Naive B cell (primary cell): ENCODE measurements at regions not wholly inside any gene's neighbourhood (a gene's known extent, or its start where the extent isn't known, plus 50 kb on each side); places are given as distances from the start of the nearest gene placed in this dataset.
A peak's percentile ranks its signal among the peaks of the same experiment; 100 is the strongest.

Experiments used
- ATAC-seq, 2 donors: fragments of 150-1000 bp; cut with Tn5 transposase; 2 replicates each; pipeline ENCODE4 v1.10.0; 2021; ENCODE audit warnings: low read depth in 2 of 2, mild to moderate bottlenecking in 2 of 2, moderate library complexity in 2 of 2
- DNase-seq: peaks from one replicate; pipeline ENCODE4 v3.0.0; 2022
- H3K27ac Mint-ChIP-seq, 6 donors: one replicate each; pipeline ENCODE4 v1.8.0; 2020 to 2022; ENCODE audit warnings: mild to moderate bottlenecking in 6 of 6, mixed read lengths in 6 of 6, moderate library complexity in 5 of 6, inconsistent platforms in 2 of 6
- H3K27me3 Mint-ChIP-seq, 3 donors: one replicate each; pipeline ENCODE4 v1.8.0; 2021 to 2022; ENCODE audit warnings: mixed read lengths in 3 of 3, mild to moderate bottlenecking in 1 of 3
- H3K36me3 Mint-ChIP-seq, 2 donors: one replicate each; pipeline ENCODE4 v1.8.0; 2020 to 2022; ENCODE audit warnings: mixed read lengths in 2 of 2, inconsistent platforms in 1 of 2, mild to moderate bottlenecking in 1 of 2
- H3K4me1 Mint-ChIP-seq, 3 donors: one replicate each; pipeline ENCODE4 v1.8.0; 2020 to 2022; ENCODE audit warnings: mixed read lengths in 3 of 3, inconsistent platforms in 1 of 3, mild to moderate bottlenecking in 1 of 3, moderate library complexity in 1 of 3
- H3K4me3 Mint-ChIP-seq, 8 donors: one replicate each; pipeline ENCODE4 v1.8.0; 2020 to 2022; ENCODE audit warnings: mild to moderate bottlenecking in 8 of 8, mixed read lengths in 8 of 8, moderate library complexity in 8 of 8, inconsistent platforms in 2 of 8
- H3K9me3 Mint-ChIP-seq, 7 donors: one replicate each; pipeline ENCODE4 v1.8.0; 2020 to 2022; ENCODE audit warnings: mixed read lengths in 7 of 7, mild to moderate bottlenecking in 5 of 7, inconsistent platforms in 2 of 7, moderate library complexity in 1 of 7

DNA sequence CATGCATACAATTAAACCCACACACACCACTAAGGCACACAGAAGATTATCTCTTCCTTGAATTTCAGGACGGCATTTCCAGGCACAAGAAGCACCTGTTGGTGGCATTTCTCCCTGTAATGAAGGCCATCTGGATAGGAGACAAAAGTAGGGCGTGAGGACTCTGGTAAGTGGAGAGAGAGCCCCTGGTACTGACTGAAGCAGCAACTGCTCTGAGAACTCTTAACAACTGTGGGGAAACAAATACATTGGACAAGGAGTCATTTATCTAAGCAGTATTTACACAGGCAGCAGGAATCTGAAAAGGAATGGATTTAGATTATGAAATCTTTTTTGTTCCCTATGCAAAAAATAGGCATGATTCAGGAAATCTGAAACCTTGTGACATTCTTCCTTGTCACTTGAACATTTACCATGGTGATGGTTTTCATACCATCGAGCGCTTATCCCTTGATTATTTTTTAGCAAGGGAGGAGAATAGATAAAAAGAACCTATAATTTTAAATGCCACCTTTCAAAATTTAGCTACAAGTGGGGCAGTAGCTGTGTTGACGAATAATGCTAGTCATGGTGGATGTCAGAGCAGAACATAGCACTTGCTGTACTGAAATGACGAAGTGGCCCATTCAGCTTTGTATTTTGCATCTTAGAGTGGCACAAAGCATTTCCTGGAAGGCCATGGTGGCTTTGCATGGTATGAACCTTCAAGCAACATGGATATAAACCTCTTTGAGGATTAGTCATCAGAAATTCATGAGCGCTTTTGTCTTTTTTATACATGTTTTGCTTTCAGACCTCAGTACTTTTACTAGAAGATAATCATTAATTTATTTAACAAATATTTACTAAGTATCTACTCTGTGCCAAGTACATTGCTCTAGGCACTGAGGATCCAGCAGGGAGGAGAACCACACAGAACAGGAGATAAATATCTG lies 362.0 kb downstream of the ADGRL2 start:
- Mint-ChIP-seq H3K4me3 (no peak overlapping the region), H3K36me3 (no peaks in the 10 kb centered on the region), H3K4me1 (peaks cover 4 to 9% (median 4%) of the 10 kb centered on the region in 3 donors), H3K9me3 (no peaks in the 10 kb centered on the region), H3K27ac (no peak overlapping the region), H3K27me3 (no peaks in the 10 kb centered on the region)
- ATAC-seq (no peak), DNase-seq (no peak)

DNA sequence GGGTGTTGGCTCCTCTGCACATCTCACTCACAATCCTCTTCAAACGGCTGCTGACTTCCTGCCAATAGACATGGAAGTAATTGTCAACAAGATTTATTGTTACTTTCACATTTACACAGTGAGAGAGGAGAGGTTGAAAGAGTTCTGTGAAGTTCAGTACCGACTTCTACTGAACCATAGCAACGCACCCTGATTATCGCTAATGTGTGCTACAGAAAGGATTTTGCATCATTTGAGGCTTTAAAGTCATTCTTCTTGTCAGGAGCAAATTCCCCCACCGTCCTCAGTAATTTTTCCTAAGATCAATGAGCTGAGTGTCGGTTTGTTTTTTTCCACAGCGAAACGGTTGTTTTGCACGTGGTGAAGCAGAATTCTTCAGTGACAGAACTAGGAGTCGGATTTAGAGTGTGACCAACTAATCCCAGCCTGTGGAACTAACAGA lies 361.0 kb downstream of the ADGRL2 start:
- no peaks in the 10 kb centered on the region for H3K36me3 Mint-ChIP-seq
- H3K9me3 Mint-ChIP-seq, result no peaks in the 10 kb centered on the region
- no peaks in the 10 kb centered on the region for H3K27me3 Mint-ChIP-seq
- peak overlapping the region in 2 of 8 donors; percentile 12 to 26 for H3K4me3 Mint-ChIP-seq
- peak overlapping the region in 1 of 6 donors; percentile 13 for H3K27ac Mint-ChIP-seq
- no peak for ATAC-seq
- H3K4me1 Mint-ChIP-seq, result peaks cover 4 to 9% (median 4%) of the 10 kb centered on the region in 3 donors
- no peak for DNase-seq

DNA sequence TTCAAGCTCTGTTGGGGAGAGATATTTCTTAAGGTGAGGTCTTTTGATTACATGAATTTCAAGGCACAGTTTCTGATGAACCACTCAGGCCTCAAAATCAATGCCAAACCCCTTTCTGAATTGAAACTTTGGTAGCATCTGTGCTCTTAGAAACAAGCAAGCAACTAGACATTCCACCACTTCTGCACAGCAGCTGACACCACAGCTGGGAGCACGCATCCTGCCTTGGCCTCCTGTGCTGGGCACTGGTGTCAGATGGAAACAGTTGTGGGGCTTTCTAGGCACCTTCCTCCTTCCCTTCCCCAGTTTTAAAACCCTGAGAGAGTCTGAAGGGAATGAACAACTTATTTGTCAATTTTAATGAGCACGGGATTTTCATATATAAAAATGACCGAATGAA lies 360.2 kb downstream of the ADGRL2 start:
- peaks cover 4 to 9% (median 4%) of the 10 kb centered on the region in 3 donors for H3K4me1 Mint-ChIP-seq

DNA sequence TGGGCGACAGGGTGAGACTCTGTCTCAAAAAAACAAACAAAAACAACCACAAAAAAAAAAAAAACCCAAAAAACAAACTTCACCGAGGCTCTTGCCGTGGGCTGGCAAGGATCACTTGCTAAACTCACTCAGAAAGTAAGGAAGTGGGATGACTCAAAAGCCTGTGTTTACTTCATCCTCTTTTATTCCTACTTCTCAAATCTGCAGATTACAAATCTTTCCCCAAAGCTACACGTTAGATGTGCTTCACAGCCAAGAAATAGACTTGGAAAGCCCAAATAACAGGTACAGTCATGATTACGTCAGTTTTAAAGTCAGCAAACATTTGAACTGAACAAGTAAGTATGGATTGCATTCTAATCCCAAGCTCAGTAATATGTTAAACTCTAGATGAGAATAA lies 359.3 kb downstream of the ADGRL2 start:
- peaks cover 4 to 9% (median 4%) of the 10 kb centered on the region in 3 donors for H3K4me1 Mint-ChIP-seq
- peaks cover 0 to 5% (median 0%) of the 10 kb centered on the region in 7 donors for H3K9me3 Mint-ChIP-seq
- no peak overlapping the region for H3K27ac Mint-ChIP-seq
- H3K27me3 Mint-ChIP-seq, result no peaks in the 10 kb centered on the region
- no peak for DNase-seq
- no peaks in the 10 kb centered on the region for H3K36me3 Mint-ChIP-seq
- H3K4me3 Mint-ChIP-seq, result no peak overlapping the region
- ATAC-seq, result no peak

More for the DNA sequence above, 360.2 kb downstream of the ADGRL2 start:
- Mint-ChIP-seq H3K27me3 (no peaks in the 10 kb centered on the region), H3K9me3 (peaks cover 0 to 2% (median 0%) of the 10 kb centered on the region in 7 donors), H3K4me3 (no peak overlapping the region), H3K36me3 (no peaks in the 10 kb centered on the region), H3K27ac (no peak overlapping the region)
- DNase-seq (no peak), ATAC-seq (no peak)

- no peak for DNase-seq
- ATAC-seq, result no peak
- H3K27ac Mint-ChIP-seq, result no peak overlapping the region
- H3K27me3 Mint-ChIP-seq, result no peaks in the 10 kb centered on the region
- peaks cover 0 to 5% (median 0%) of the 10 kb centered on the region in 7 donors for H3K9me3 Mint-ChIP-seq
- H3K36me3 Mint-ChIP-seq, result no peaks in the 10 kb centered on the region
- peaks cover 4 to 9% (median 4%) of the 10 kb centered on the region in 3 donors for H3K4me1 Mint-ChIP-seq
- no peak overlapping the region for H3K4me3 Mint-ChIP-seq
Observed at GRCh38 chr1:82158981-82159380, 358.2 kb downstream of the ADGRL2 start.

GRCh38 chr1:82154219-82154970 lies 353.7 kb downstream of the ADGRL2 start:
- Mint-ChIP-seq H3K27ac (no peak overlapping the region), H3K36me3 (no peaks in the 10 kb centered on the region), H3K4me3 (no peak overlapping the region), H3K27me3 (no peaks in the 10 kb centered on the region), H3K4me1 (no peaks in the 10 kb centered on the region), H3K9me3 (peaks cover 0 to 5% (median 0%) of the 10 kb centered on the region in 7 donors)
- no peak for DNase-seq
- no peak for ATAC-seq

- Mint-ChIP-seq H3K36me3 (no peaks in the 10 kb centered on the region), H3K27me3 (no peaks in the 10 kb centered on the region), H3K27ac (no peak overlapping the region), H3K4me1 (no peaks in the 10 kb centered on the region), H3K9me3 (peaks cover 0 to 5% (median 0%) of the 10 kb centered on the region in 7 donors), H3K4me3 (no peak overlapping the region)
- DNase-seq (no peak), ATAC-seq (no peak)
Observed at GRCh38 chr1:82153752-82154151, 353.0 kb downstream of the ADGRL2 start.

DNA sequence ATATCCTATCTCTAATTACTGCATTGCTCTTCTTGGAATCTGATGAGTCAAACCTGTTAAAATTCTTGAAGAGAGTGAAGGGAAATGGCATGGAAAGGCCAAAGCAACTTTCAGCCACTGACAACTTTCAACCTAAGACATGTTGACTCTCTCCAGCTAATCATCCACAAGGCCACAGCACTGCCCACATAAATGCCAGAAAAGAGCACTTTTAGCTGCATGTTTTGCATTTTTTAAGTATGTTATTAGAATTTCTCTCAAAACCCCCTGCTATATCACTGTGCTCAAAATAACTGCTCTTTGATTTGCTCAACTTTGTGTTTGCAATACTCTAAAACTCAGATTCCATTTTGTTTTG lies 352.5 kb downstream of the ADGRL2 start:
- Mint-ChIP-seq H3K36me3 (no peaks in the 10 kb centered on the region), H3K27me3 (no peaks in the 10 kb centered on the region), H3K27ac (no peak overlapping the region), H3K4me1 (no peaks in the 10 kb centered on the region), H3K9me3 (peaks cover 0 to 5% (median 0%) of the 10 kb centered on the region in 7 donors), H3K4me3 (no peak overlapping the region)
- ATAC-seq (no peak), DNase-seq (no peak)

DNA sequence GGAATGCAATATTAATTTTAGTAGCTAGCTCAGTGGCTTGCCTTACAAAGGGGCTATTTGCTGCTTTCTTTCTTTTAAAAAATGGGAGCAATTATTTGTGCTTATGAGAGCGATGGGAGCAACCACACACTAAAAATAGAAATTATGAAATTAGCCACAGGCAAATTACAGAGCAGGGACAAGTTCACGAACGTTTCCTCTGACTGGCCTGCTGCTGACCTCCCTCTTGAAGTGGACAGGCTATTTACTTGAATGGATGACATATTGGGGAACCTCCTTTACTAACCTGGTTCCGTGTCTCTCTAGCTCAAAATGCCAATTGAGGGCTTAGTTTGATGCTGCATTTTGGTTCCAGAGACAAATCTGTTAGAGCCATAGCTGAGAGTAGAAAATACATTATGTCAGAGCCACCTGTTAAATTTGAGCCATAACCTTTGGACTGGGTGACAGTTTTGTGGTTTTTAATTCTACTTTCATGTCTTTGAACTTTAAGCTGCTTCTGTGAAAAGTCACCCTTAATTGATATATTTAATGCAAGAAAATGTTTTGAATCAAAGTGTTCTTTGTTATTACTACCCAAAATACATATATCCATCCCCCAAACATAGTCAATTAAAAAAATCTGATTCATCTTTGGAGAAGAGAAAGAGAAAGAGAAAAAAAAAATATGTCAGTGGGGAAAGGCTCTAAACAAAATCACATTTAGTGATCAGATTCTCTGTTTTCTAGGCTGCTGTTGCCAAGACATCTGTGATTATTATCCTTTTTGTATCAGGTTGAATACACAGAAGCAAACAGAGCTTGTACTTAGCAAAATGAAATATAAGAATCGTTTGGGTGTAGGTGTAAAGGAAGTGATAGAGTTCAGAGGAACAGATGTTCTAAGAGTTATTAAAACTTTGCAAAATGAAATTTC lies 351.9 kb downstream of the ADGRL2 start:
- no peak for ATAC-seq
- H3K9me3 Mint-ChIP-seq, result peaks cover 0 to 5% (median 0%) of the 10 kb centered on the region in 7 donors
- no peak overlapping the region for H3K4me3 Mint-ChIP-seq

DNA sequence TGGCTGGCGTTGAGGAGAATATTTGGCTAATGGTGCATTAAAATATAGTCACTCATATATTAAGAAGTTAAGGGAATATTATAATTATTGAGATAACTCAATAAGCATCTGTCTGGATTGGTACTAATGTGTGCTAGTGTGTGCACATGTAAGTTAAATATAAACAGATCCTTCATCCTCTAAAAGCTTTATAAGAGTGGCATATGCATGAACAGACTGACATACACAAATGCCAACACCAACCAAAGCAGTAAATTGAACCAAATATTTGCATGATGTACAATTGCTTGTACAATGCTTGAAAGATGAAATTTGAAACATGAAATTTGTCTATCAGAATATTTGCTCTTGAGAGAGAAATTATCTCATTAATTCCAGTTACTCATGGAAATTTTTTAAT lies 344.9 kb downstream of the ADGRL2 start:
- DNase-seq (no peak), ATAC-seq (no peak)
- Mint-ChIP-seq H3K9me3 (peaks cover 0 to 10% (median 2%) of the 10 kb centered on the region in 7 donors), H3K27ac (no peak overlapping the region), H3K4me3 (no peak overlapping the region), H3K36me3 (no peaks in the 10 kb centered on the region), H3K27me3 (no peaks in the 10 kb centered on the region), H3K4me1 (no peaks in the 10 kb centered on the region)

More for the DNA sequence above, 351.9 kb downstream of the ADGRL2 start:
- DNase-seq, result no peak
- peak overlapping the region in 1 of 6 donors; percentile 2 for H3K27ac Mint-ChIP-seq
- H3K4me1 Mint-ChIP-seq, result no peaks in the 10 kb centered on the region
- H3K27me3 Mint-ChIP-seq, result no peaks in the 10 kb centered on the region
- H3K36me3 Mint-ChIP-seq, result no peaks in the 10 kb centered on the region

DNA sequence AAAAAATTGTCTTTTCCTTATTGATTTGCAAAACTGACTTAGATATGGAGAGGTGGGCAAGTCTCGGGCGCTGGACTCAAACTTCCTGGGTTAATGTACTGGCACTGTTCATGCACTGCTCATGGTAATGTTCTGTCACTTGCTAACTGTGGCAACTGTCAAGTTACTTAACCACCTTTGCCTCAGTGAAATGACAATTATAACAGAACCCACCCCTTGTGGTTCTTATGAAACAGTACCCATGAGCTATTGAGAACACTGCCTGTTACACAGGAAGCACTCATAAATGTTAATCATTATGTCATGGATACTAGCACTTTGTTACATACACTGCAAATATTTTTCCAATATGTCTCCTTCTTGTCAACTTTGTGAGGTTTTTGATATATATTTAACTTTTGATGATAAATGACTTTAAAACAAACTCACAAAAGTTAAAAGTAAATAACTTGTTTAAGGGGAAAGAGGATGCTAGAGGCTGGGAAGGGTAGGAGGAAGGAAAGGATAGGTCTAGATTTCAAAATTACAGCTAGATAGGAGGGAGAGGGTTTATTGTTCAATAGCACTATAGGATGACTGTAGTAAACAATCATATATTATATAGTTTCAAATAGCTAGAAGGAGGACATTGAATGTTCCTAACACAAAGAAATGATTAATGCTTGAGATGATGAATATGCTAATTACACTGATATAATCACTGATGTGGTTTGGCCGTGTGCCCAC lies 342.5 kb downstream of the ADGRL2 start:
- ATAC-seq (no peak), DNase-seq (no peak)
- no peaks in the 10 kb centered on the region for H3K4me1 Mint-ChIP-seq
- no peak overlapping the region for H3K4me3 Mint-ChIP-seq
- H3K27ac Mint-ChIP-seq, result peak overlapping the region in 1 of 6 donors; percentile 1
- H3K9me3 Mint-ChIP-seq, result peaks cover 0 to 10% (median 2%) of the 10 kb centered on the region in 7 donors
- H3K36me3 Mint-ChIP-seq, result no peaks in the 10 kb centered on the region
- H3K27me3 Mint-ChIP-seq, result no peaks in the 10 kb centered on the region

DNA sequence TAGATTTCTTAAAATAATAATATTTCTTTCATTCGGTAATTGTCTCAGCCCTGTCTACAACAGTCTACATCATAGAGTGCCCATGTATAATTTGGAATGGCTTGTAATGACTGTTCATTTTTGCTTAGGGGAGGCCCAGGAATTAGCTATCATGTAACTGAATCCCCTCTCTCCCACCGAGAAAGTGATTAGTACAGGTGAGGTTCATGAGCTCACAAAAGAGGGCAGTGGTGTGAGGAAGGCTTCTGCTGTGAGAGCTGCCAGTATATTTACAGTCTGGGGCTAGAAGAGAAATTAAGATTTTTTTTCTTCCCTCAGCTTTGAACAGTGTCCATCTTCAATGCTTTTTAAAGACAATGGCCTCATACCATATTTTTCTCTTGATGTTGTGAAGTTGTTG lies 340.7 kb downstream of the ADGRL2 start:
- Mint-ChIP-seq H3K36me3 (no peaks in the 10 kb centered on the region), H3K27ac (peak overlapping the region in 1 of 6 donors; percentile 87), H3K4me1 (no peaks in the 10 kb centered on the region), H3K27me3 (no peaks in the 10 kb centered on the region), H3K9me3 (peaks cover 0 to 10% (median 0%) of the 10 kb centered on the region in 7 donors), H3K4me3 (no peak overlapping the region)
- ATAC-seq, result no peak
- no peak for DNase-seq
